Activated CD8-positive, alpha-beta T cell treated with anti-CD3 and anti-CD28 coated beads for 36 hours (primary cell): ENCODE measurements at regions not wholly inside any gene's neighbourhood (a gene's known extent, or its start where the extent isn't known, plus 50 kb on each side); places are given as distances from the start of the nearest gene placed in this dataset.

Experiments used
- ATAC-seq: fragments of 200-7000 bp; cut with Tn5 transposase; one replicate; pipeline ENCODE4 v1.10.0; 2021; ENCODE audit warnings: mild to moderate bottlenecking, moderate library complexity
- CTCF ChIA-PET: fragments of 350-600 bp; sonication (Branson Sonifier 250); formaldehyde crosslinking; loops from one replicate; lab custom pipeline; 2021; ENCODE audit warnings: antibody characterized with exemption; lab: Charles Lee
- POLR2A ChIA-PET: fragments of 350-600 bp; sonication (Branson Sonifier 250); formaldehyde crosslinking; loops from one replicate; lab custom pipeline; 2021; ENCODE audit warnings: antibody characterized with exemption; lab: Charles Lee
- DNase-seq: peaks from one replicate; pipeline ENCODE4 v3.0.0-alpha.2; 2020
- H3K27ac Mint-ChIP-seq: one replicate; pipeline ENCODE4 v1.8.0; 2021; ENCODE audit warnings: mild to moderate bottlenecking, mixed read lengths
- H3K27me3 Mint-ChIP-seq: one replicate; pipeline ENCODE4 v1.8.0; 2021; ENCODE audit warnings: mixed read lengths
- H3K36me3 Mint-ChIP-seq: one replicate; pipeline ENCODE4 v1.8.0; 2021; ENCODE audit warnings: low read depth, mixed read lengths
- H3K4me1 Mint-ChIP-seq: one replicate; pipeline ENCODE4 v1.8.0; 2021; ENCODE audit warnings: low read depth, mixed read lengths
- H3K4me3 Mint-ChIP-seq: one replicate; pipeline ENCODE4 v1.8.0; 2021; ENCODE audit warnings: mild to moderate bottlenecking, moderate library complexity, mixed read lengths
- H3K9me3 Mint-ChIP-seq: one replicate; pipeline ENCODE4 v1.8.0; 2021; ENCODE audit warnings: mixed read lengths
- CTCF ChIP-seq: fragments of 200-600 bp; IDR thresholded peaks from one replicate; pipeline ENCODE4 v1.8.0; 2022; ENCODE audit warnings: antibody characterized with exemption, mild to moderate bottlenecking
- intact Hi-C: fragments of 100-400 bp; cut with micrococcal nuclease; formaldehyde crosslinking; loops from one replicate; pipeline ENCODE4 v1.10.0; 2022

- Mint-ChIP-seq H3K4me3 (no peak overlapping the region), H3K36me3 (no peaks in the 10 kb centered on the region), H3K27me3 (peaks cover 2% of the 10 kb centered on the region), H3K9me3 (peaks cover 1% of the 10 kb centered on the region), H3K4me1 (no peaks in the 10 kb centered on the region), H3K27ac (no peak overlapping the region)
- no peak for TF ChIP-seq CTCF
- CTCF ChIA-PET = no interaction called here
- ATAC-seq (no peak), DNase-seq (no peak)
- POLR2A ChIA-PET = no interaction called here
- intact Hi-C loops = no loop called here
Measured at GRCh38 chr20:57847104-57847503, 137.3 kb upstream of the PMEPA1 start.

GRCh38 chr20:57844626-57845596, 135.1 kb upstream of the PMEPA1 start:
- H3K27ac Mint-ChIP-seq = no peak overlapping the region
- DNase-seq (no peak), ATAC-seq (no peak)
- H3K4me1 Mint-ChIP-seq = no peaks in the 10 kb centered on the region
- H3K9me3 Mint-ChIP-seq = peaks cover 1% of the 10 kb centered on the region
- TF ChIP-seq CTCF = no peak
- H3K4me3 Mint-ChIP-seq = no peak overlapping the region
- POLR2A ChIA-PET = no interaction called here
- CTCF ChIA-PET = no interaction called here
- H3K36me3 Mint-ChIP-seq = no peaks in the 10 kb centered on the region
- intact Hi-C loops = no loop called here
- H3K27me3 Mint-ChIP-seq = no peaks in the 10 kb centered on the region

GRCh38 chr20:57843941-57844625, 134.3 kb upstream of the PMEPA1 start:
- CTCF ChIA-PET = no interaction called here
- intact Hi-C loops = no loop called here
- ATAC-seq = no peak
- TF ChIP-seq CTCF = no peak
- H3K27me3 Mint-ChIP-seq = no peaks in the 10 kb centered on the region
- POLR2A ChIA-PET = interaction anchor here (0.6 kb wide), 1 partner anchor 528 kb away, joined by 3 read pairs; no protein-coding TSS in a partner anchor
- no peak overlapping the region for H3K4me3 Mint-ChIP-seq
- no peaks in the 10 kb centered on the region for H3K4me1 Mint-ChIP-seq
- DNase-seq = no peak
- peaks cover 1% of the 10 kb centered on the region for H3K9me3 Mint-ChIP-seq
- no peaks in the 10 kb centered on the region for H3K36me3 Mint-ChIP-seq
- H3K27ac Mint-ChIP-seq = no peak overlapping the region

- Mint-ChIP-seq H3K4me1 (no peaks in the 10 kb centered on the region), H3K9me3 (peaks cover 1% of the 10 kb centered on the region), H3K27ac (no peak overlapping the region), H3K4me3 (no peak overlapping the region), H3K36me3 (no peaks in the 10 kb centered on the region), H3K27me3 (no peaks in the 10 kb centered on the region)
- intact Hi-C loops = no loop called here
- POLR2A ChIA-PET = no interaction called here
- DNase-seq = no peak
- no peak for ATAC-seq
- no peak for TF ChIP-seq CTCF
- CTCF ChIA-PET = interaction anchor here (1.4 kb wide), 1 partner anchor 12 kb away, joined by 5 read pairs; no protein-coding TSS in a partner anchor
Measured at GRCh38 chr20:57842720-57843119, 132.9 kb upstream of the PMEPA1 start.
